ENCODE measurements at regions not wholly inside any gene's neighbourhood (a gene's known extent, or its start where the extent isn't known, plus 50 kb on each side); places are given as distances from the start of the nearest gene placed in this dataset.
"Not testable (repeated sequence)": the region's sequence is repeated elsewhere in the genome, so short reads cannot be mapped to it uniquely, and the experiment has no call there.

- DNase-seq (ENCODE audit: low spot score) = no peak
Observed at GRCh38 chr6:81562169-81562568, 190.3 kb downstream of the TENT5A start.

DNA sequence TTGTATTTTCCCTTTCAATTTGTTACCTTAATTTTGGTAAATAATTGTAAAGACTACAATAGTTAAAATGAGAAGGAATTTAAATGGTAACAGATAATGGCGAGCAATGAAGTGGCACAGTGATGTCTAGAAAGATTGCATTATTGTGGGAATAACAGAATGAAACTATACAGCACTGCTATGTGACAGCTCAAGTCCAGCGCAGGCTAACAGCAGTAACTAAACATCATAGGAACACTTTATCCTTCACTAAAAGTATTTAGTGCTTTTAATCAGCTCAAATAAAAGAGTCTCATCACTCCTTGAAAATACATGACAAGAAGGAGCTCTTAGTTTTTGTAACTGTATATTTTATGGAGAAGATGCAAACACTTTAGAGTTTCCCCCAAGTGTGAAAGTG lies 190.8 kb downstream of the TENT5A start:
- no peak for DNase-seq (ENCODE audit: low spot score)

DNA sequence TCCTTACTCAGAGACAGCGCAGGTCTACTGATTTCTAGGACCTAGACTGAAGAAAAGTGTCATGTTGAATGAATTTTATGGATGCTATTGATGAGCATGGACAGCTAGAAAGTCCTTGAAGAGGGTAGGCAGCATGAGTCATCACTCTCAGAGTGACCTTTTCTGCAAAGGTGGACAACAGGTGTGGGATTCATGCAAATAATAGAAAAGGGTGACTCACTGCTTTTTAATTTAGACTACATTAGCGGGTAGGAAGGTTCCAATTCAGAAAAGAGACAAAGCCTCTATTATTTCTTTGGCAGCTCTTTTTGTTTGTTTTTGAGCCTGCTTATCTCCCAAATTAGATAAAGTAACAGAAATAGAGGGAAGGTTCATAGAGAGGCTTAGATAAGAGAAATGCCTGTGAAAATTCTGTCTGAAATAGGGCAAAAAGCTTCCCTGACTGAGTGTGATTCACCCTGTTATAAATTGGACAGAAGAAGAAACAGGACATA lies 191.4 kb downstream of the TENT5A start:
- no peak for DNase-seq (ENCODE audit: low spot score)

DNA sequence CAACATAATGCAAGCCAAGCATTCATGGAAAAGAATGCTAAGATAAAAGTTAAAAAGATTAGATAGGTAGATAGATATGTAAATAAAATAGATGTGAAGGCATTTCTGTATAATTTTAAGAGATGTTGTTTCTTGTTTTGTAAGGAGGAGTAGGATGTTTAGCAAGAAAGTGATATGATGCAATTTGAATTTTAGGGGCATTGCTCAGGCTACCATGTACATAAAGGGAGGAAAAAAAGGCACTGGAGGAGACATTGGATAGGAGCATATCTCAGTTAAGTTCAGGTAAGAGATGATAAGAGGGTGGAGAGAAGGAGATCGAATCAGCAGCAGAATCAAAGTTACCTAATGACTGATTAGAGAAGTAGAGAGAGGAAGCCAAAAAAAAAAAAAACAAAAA lies 194.7 kb downstream of the TENT5A start:
- DNase-seq (ENCODE audit: low spot score) = no peak

DNA sequence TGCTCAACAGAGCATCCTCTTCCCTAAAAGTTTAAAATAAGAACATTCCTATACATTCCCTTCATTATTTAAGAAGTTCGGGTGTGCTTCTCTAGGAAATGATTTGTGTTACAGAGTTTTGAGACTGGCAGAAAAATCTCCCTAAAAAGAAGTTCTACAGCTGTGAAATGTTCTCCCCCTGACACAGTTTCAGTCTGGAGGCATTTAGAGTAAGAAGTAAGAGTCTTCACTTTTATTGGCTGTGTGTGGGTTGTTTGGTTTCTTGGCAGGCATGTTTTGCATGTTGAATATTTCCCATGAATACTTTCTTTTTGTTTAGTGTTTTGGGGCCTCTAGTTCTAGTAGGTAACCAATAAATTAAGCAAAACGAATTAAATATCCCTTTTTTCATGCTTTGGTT lies 195.9 kb downstream of the TENT5A start:
- DNase-seq (ENCODE audit: low spot score) = no peak

GRCh38 chr6:81553216-81553615 lies 199.3 kb downstream of the TENT5A start:
- DNase-seq (ENCODE audit: low spot score) = no peak

- no peak for DNase-seq (ENCODE audit: low spot score)
Observed at GRCh38 chr6:81552644-81553043, 199.8 kb downstream of the TENT5A start.

GRCh38 chr6:81547149-81547548 lies 205.3 kb downstream of the TENT5A start:
- DNase-seq (ENCODE audit: low spot score) = no peak

DNA sequence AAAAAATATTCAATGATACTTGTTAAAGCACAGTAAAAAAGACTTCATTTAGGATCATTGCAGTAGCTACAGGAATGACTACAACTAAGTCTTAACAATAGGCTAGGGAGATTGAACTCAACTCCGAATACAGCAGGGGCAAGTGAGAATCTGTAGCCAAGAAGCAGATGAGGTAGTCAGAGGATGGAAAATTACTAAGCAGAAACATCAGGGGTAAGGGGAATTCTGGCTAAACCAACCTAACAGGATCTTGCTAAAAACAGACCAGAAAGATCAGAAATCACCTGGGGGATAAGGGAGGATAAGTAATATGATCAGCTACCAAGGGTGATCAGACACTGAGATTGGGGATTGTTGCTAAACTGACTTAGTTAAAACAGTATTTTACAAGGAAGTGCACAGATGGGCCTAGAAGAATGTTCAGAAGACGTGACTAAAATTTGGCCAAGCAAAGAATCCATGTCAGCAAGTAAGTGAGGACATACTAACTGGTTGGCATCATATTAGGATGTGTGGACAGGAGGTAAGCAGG lies 217.5 kb downstream of the TENT5A start:
- DNase-seq (ENCODE audit: low spot score) = no peak

DNA sequence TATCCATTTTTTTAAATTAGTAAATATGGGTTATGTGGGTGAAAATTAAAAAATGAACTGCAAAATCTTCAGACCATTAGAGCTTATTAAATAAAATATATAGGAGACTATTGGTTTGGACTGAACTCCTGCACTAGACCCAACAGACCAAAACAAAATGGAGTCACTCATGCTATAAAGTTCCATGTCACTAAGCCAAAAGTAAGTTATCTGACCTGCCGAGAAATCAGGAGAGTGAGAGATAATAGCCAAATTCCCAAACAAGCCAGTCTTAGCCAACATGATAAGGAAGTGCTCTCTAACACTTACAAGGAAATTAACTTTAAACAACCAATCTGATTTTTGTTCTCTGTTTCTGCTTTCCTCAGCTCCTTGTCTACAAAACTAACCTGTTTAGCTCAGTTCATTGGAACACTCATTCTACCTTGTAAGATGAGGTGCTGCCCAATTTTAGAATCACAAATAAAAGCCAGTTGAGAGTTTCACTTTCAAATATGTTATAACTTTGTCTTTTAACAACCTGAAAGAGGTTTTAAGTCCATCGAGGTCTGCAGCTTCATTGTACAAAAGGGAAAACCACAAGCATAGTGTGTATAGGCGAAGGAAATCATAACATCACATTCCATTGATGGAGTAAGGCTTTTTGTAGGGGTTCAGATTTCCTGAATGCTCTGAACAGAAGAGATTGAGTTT lies 220.5 kb downstream of the TENT5A start:
- DNase-seq (ENCODE audit: low spot score) = no peak

GRCh38 chr6:81517455-81517854 lies 235.0 kb downstream of the TENT5A start:
- no peak for DNase-seq (ENCODE audit: low spot score)

GRCh38 chr6:81515562-81516453 lies 236.7 kb downstream of the TENT5A start:
- no peak for DNase-seq (ENCODE audit: low spot score)

GRCh38 chr6:81514195-81514594 lies 238.3 kb downstream of the TENT5A start:
- not testable (repeated sequence) for DNase-seq (ENCODE audit: low spot score)

GRCh38 chr6:81511423-81511822 lies 241.1 kb downstream of the TENT5A start:
- DNase-seq (ENCODE audit: low spot score) = no peak

DNA sequence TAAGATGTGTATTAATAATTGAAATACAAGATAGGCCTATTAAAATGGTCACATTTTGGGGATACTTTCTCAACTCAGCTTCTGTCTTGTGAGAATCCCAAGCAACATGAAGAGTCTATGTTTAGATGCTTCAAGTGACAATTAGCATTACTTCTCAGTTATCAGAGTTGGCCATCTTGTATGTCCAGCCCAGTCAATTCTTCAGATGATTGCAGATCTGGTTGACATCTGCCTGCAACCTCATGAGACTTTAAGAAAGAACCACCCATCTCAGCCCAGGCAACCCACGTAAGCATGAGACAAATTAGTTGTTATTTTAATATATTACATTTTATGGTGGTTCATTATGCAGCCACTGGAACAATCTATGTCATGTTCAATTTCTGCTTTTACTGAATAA lies 256.5 kb downstream of the TENT5A start:
- DNase-seq (ENCODE audit: low spot score) = no peak

GRCh38 chr6:81491454-81492101 lies 260.9 kb downstream of the TENT5A start:
- no peak for DNase-seq (ENCODE audit: low spot score)

DNA sequence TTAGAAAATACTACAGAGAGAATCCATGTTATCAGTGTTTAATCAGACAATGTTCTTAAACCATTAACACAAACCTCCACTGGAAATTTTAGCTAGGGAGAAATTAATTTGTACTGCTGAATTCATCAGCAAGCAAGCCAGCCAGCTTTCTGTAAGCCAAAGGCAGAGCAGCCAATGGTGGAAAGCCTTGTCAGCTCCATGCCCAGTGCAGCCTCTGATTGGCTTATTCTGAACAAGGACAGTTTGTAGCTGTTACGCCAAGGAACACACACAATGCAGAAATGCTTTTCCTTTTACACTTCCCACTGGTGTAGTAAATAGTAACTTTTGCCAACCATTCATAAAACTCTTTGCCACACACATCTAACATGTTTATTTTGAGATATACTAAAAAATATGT lies 265.0 kb downstream of the TENT5A start:
- peak; percentile 91 for DNase-seq (ENCODE audit: low spot score)

DNA sequence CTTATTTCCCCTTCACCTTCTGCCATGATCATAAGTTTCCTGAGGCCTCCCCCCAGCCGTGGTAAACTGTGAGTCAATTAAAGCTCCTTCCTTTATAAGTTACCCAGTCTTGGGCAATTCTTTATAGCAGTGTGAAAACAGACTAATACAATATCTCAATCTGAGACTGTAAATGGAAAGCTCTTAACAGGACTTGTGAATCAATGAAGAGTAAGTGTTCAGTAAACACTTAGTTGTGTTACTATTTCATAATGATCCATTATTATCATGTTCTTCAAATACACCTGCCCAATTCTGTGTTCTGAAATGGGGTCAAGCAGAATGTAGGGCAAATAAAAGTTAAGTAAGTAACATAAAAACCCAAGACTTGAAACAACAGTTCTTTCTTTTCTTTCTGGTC lies 266.2 kb downstream of the TENT5A start:
- no peak for DNase-seq (ENCODE audit: low spot score)

DNA sequence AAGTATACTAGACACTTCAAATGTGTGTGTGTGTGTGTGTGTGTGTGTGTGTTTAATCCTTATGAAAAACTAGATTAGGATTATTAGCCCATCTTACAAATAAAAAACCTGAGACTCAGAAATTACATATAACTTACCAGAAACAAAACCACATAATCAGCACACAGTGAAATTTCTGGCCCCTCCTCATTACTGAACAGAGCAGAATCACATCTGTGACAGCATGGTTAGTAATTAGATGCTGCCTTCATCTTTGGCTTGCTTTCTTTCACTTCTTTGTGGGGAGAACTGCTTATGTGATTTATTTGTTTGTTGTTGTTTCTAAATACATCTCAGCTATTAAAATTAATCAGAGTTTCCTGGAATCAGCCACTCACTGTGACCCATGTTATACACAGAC lies 267.1 kb downstream of the TENT5A start:
- peak; percentile 8 for DNase-seq (ENCODE audit: low spot score)

GRCh38 chr6:81484251-81484650 lies 268.2 kb downstream of the TENT5A start:
- no peak for DNase-seq (ENCODE audit: low spot score)

DNA sequence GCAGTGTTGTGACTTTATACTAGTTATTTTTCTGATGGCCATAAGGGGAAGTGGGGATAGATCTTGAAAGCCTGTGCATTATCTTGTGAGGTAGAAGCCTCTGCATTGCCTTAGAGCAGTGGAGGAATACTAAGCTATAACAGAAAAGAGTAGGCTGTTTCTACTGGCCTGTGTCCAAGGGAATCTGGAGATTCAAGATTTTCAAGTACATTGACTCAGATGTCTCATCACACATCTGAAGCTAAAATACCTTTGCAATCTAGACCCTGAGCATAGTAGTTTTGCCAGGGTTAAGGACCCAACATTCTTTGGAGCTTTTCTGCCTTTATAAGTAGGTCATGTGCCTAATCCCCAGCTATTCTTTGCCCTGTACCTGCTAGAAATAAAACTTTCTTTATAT lies 272.3 kb downstream of the TENT5A start:
- DNase-seq (ENCODE audit: low spot score) = no peak

DNA sequence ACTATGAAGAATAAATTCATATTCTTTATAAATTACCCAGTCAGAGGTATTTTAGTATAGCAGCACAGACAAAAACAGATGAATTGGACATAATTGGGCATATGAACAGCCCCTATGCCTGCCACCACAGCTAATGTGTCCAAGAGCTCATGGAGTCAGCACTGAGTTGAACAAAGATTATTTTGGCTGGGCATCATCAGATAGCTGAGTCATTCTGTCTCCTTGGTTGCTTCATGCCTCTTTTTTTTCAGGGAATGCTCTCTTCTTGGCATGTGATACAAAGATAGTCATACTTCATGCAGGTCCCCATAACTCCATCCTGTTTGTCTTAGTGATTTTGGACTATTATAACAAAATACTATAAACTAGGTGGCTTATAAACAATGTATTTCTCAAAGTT lies 275.6 kb downstream of the TENT5A start:
- DNase-seq (ENCODE audit: low spot score) = no peak

- no peak for DNase-seq (ENCODE audit: low spot score)
Observed at GRCh38 chr6:81475646-81476045, 276.8 kb downstream of the TENT5A start.
